ENCODE measurements at regions not wholly inside any gene's neighbourhood (a gene's known extent, or its start where the extent isn't known, plus 50 kb on each side); places are given as distances from the start of the nearest gene placed in this dataset.

DNA sequence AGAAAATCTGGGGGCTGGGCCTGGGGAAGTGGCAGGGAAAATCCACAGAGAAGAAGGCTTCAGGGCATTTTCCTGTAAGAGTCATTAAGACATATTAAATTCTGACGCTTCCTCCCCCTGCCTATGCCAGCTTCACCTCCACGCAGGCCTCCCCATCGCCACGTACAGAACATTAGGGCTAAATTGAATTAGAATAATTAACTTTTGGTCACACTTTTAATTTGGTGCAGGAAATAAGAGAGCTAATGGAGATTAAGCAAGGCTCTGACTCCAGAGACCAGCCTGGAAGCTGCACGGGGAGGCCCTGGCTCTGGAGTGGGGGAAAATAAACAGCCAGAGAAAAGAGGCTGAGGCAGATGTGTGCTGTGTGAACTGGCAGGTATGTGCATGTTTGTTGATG lies 148.0 kb downstream of the CCT6B start:
- Histone ChIP-seq H3K27ac (ENCODE audit: low read length) (no peak overlapping the region), H3K27me3 (replicated peaks in 1 of 2; ENCODE audit: control insufficient read depth in 2 of 2, extremely low read depth in 1 of 2, insufficient read depth in 2 of 2, low read length in 1 of 2) (peaks cover 0 to 13% of the 10 kb centered on the region in 2 experiments), H3K4me3 (ENCODE audit: control insufficient read depth in 1 of 2, extremely low read depth in 1 of 2, low read length in 1 of 2) (no peak overlapping the region), H3K4me1 (ENCODE audit: control insufficient read depth in 1 of 2, extremely low read depth in 1 of 2, insufficient read depth in 2 of 2, low read length in 2 of 2) (no peaks in the 10 kb centered on the region), H3K9me3 (no peaks in the 10 kb centered on the region), H3K36me3 (ENCODE audit: control insufficient read depth in 2 of 2, extremely low read depth in 1 of 2, insufficient read depth in 1 of 2, low read length in 1 of 2) (no peaks in the 10 kb centered on the region)
- no peak overlapping the region for H3K4me3 Mint-ChIP-seq
- POLR2A ChIA-PET, result no interaction called here
- DNase-seq, result no peak
- H3K9me3 Mint-ChIP-seq, result no peaks in the 10 kb centered on the region
- no peak overlapping the region for H3K27ac Mint-ChIP-seq
- ATAC-seq (replicated peaks in 1 of 4), result no peak
- 78% methylated on average over 1 of the region's 5 CpGs for WGBS (ENCODE audit: insufficient coverage)
- peaks cover 4 to 8% of the 10 kb centered on the region in 2 donors for H3K27me3 Mint-ChIP-seq
- CTCF ChIA-PET, result no interaction called here
- no peaks in the 10 kb centered on the region for H3K4me1 Mint-ChIP-seq
- H3K36me3 Mint-ChIP-seq, result no peaks in the 10 kb centered on the region

DNA sequence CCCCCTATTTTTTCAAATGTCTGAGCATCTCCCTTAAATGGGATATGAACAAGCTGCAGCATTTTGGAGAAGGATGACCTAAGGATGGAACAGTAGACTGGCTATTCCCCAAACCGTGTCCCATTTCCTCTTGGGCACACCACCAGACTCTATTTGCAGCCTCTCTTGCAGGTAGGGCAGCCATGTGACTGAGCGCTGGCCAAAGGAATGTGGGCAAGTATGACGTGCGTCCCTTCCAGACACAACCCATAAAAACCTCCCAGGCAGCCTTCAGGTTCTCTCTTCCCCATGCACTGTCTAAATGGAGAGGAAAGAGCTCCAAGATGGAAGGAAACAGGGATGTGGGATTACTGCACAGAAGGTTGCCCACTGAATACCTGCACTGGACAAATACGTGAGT lies 149.7 kb downstream of the CCT6B start:
- H3K27ac Mint-ChIP-seq, result no peak overlapping the region
- ATAC-seq (replicated peaks in 1 of 4), result no peak
- no peak for DNase-seq
- Histone ChIP-seq H3K4me3 (ENCODE audit: control insufficient read depth in 1 of 2, extremely low read depth in 1 of 2, low read length in 1 of 2) (no peak overlapping the region), H3K36me3 (ENCODE audit: control insufficient read depth in 2 of 2, extremely low read depth in 1 of 2, insufficient read depth in 1 of 2, low read length in 1 of 2) (no peaks in the 10 kb centered on the region), H3K4me1 (ENCODE audit: control insufficient read depth in 1 of 2, extremely low read depth in 1 of 2, insufficient read depth in 2 of 2, low read length in 2 of 2) (no peaks in the 10 kb centered on the region), H3K9me3 (no peaks in the 10 kb centered on the region), H3K27ac (ENCODE audit: low read length) (no peak overlapping the region), H3K27me3 (replicated peaks in 1 of 2; ENCODE audit: control insufficient read depth in 2 of 2, extremely low read depth in 1 of 2, insufficient read depth in 2 of 2, low read length in 1 of 2) (peaks cover 2 to 9% of the 10 kb centered on the region in 2 experiments)
- H3K9me3 Mint-ChIP-seq, result no peaks in the 10 kb centered on the region
- no peak overlapping the region for H3K4me3 Mint-ChIP-seq
- ChIA-PET POLR2A (no interaction called here), CTCF (no interaction called here)
- 50% methylated on average over 1 of the region's 5 CpGs for WGBS (ENCODE audit: insufficient coverage)
- no peaks in the 10 kb centered on the region for H3K4me1 Mint-ChIP-seq
- H3K36me3 Mint-ChIP-seq, result no peaks in the 10 kb centered on the region
- peaks cover 6 to 14% of the 10 kb centered on the region in 2 donors for H3K27me3 Mint-ChIP-seq

DNA sequence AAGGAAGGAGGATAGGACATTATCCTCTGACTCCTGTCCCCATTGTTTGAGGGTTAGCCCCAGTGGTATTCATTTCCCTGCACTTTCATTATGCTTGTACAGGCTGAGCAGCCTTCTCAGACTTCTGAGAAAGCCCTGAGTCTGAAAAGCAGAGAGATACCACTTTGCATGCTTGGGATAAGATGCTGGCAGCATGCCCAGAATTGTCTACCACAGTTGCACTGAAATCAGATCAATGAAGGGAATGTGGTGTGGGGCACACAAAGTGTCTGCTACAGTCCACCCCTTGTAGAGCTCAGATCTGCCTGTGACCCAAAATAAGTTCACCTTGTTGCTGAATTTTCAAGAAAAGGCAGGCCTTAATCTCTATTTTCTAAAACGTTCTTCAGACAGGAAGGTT lies 160.6 kb downstream of the CCT6B start:
- ATAC-seq (replicated peaks in 1 of 4), result no peak
- H3K27me3 Mint-ChIP-seq, result peaks cover 19 to 24% of the 10 kb centered on the region in 2 donors
- H3K9me3 Mint-ChIP-seq, result peaks cover 0 to 3% (median 0%) of the 10 kb centered on the region in 3 donors
- H3K4me1 Mint-ChIP-seq, result no peaks in the 10 kb centered on the region
- H3K27me3 ChIP-seq (replicated peaks in 1 of 2; ENCODE audit: control insufficient read depth in 2 of 2, extremely low read depth in 1 of 2, insufficient read depth in 2 of 2, low read length in 1 of 2), result peaks cover 0 to 4% of the 10 kb centered on the region in 2 experiments
- CTCF ChIA-PET, result no interaction called here
- no peaks in the 10 kb centered on the region for H3K36me3 ChIP-seq (ENCODE audit: control insufficient read depth in 2 of 2, extremely low read depth in 1 of 2, insufficient read depth in 1 of 2, low read length in 1 of 2)
- no peaks in the 10 kb centered on the region for H3K36me3 Mint-ChIP-seq
- H3K27ac ChIP-seq (ENCODE audit: low read length), result no peak overlapping the region
- H3K9me3 ChIP-seq, result no peaks in the 10 kb centered on the region
- H3K4me1 ChIP-seq (ENCODE audit: control insufficient read depth in 1 of 2, extremely low read depth in 1 of 2, insufficient read depth in 2 of 2, low read length in 2 of 2), result no peaks in the 10 kb centered on the region
- H3K4me3 ChIP-seq (ENCODE audit: control insufficient read depth in 1 of 2, extremely low read depth in 1 of 2, low read length in 1 of 2), result no peak overlapping the region
- DNase-seq, result no peak
- no peak overlapping the region for H3K27ac Mint-ChIP-seq
- WGBS (ENCODE audit: insufficient coverage), result no CpG with 5 or more reads among the region's 1 CpG
- no peak overlapping the region for H3K4me3 Mint-ChIP-seq
- POLR2A ChIA-PET, result no interaction called here

DNA sequence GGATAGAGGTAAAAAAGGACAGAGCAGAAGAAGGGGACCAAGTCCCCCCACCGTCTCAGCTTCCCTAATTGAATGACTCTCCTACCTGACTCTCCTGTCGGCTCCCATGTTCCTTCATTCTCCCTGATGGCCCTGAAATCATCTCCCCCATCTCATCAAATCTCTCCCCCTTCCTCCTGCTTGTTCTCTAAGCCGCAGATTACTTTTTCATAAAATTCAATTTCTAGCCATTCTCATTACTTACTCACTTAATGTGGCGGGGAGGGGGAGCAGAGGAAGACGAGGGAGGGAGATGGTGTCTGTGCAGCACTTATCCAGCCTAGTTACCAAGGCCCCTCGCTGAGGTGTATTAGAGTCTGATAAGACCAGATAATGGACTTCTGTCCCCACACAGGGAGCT lies 161.5 kb downstream of the CCT6B start:
- ATAC-seq (replicated peaks in 1 of 4) (no peak), DNase-seq (no peak)
- 81% methylated on average over 3 of the region's 6 CpGs for WGBS (ENCODE audit: insufficient coverage)
- ChIA-PET CTCF (no interaction called here), POLR2A (no interaction called here)
- H3K4me1 ChIP-seq (ENCODE audit: control insufficient read depth in 1 of 2, extremely low read depth in 1 of 2, insufficient read depth in 2 of 2, low read length in 2 of 2), result no peaks in the 10 kb centered on the region
- H3K27me3 ChIP-seq (replicated peaks in 1 of 2; ENCODE audit: control insufficient read depth in 2 of 2, extremely low read depth in 1 of 2, insufficient read depth in 2 of 2, low read length in 1 of 2), result peaks cover 0 to 4% of the 10 kb centered on the region in 2 experiments
- H3K4me3 Mint-ChIP-seq, result no peak overlapping the region
- no peaks in the 10 kb centered on the region for H3K4me1 Mint-ChIP-seq
- H3K9me3 ChIP-seq, result no peaks in the 10 kb centered on the region
- H3K4me3 ChIP-seq (ENCODE audit: control insufficient read depth in 1 of 2, extremely low read depth in 1 of 2, low read length in 1 of 2), result no peak overlapping the region
- H3K36me3 ChIP-seq (ENCODE audit: control insufficient read depth in 2 of 2, extremely low read depth in 1 of 2, insufficient read depth in 1 of 2, low read length in 1 of 2), result no peaks in the 10 kb centered on the region
- peaks cover 0 to 3% (median 0%) of the 10 kb centered on the region in 3 donors for H3K9me3 Mint-ChIP-seq
- H3K27ac Mint-ChIP-seq, result no peak overlapping the region
- H3K36me3 Mint-ChIP-seq, result no peaks in the 10 kb centered on the region
- peaks cover 16 to 17% of the 10 kb centered on the region in 2 donors for H3K27me3 Mint-ChIP-seq
- no peak overlapping the region for H3K27ac ChIP-seq (ENCODE audit: low read length)

DNA sequence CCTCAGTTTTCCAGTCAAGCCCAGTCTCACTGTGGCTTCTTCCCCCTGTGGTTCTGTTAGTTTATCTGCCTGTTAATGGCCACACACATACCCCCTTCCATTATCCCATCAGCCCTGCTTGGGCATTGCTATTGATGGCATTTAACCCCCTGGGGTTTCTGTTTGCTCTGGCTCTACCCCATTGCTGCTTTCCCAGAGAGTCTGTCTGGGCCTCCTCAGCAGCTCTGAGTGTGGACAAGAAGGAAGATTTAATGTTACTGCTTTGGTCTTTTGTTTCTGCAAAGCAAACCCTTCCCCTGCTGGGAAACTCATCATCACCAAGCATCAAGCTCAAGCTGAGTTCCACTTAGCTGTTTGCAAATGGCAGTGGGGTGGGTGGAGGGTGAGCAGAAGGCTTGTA lies 162.7 kb downstream of the CCT6B start:
- peaks cover 14 to 15% of the 10 kb centered on the region in 2 donors for H3K27me3 Mint-ChIP-seq
- H3K36me3 Mint-ChIP-seq, result no peaks in the 10 kb centered on the region
- Histone ChIP-seq H3K27ac (ENCODE audit: low read length) (no peak overlapping the region), H3K27me3 (replicated peaks in 1 of 2; ENCODE audit: control insufficient read depth in 2 of 2, extremely low read depth in 1 of 2, insufficient read depth in 2 of 2, low read length in 1 of 2) (peaks cover 0 to 4% of the 10 kb centered on the region in 2 experiments), H3K4me3 (ENCODE audit: control insufficient read depth in 1 of 2, extremely low read depth in 1 of 2, low read length in 1 of 2) (no peak overlapping the region), H3K9me3 (no peaks in the 10 kb centered on the region), H3K4me1 (ENCODE audit: control insufficient read depth in 1 of 2, extremely low read depth in 1 of 2, insufficient read depth in 2 of 2, low read length in 2 of 2) (no peaks in the 10 kb centered on the region), H3K36me3 (ENCODE audit: control insufficient read depth in 2 of 2, extremely low read depth in 1 of 2, insufficient read depth in 1 of 2, low read length in 1 of 2) (no peaks in the 10 kb centered on the region)
- H3K4me1 Mint-ChIP-seq, result no peaks in the 10 kb centered on the region
- peaks cover 0 to 3% (median 0%) of the 10 kb centered on the region in 3 donors for H3K9me3 Mint-ChIP-seq
- no peak overlapping the region for H3K4me3 Mint-ChIP-seq
- H3K27ac Mint-ChIP-seq, result no peak overlapping the region
- DNase-seq, result no peak
- CTCF ChIA-PET, result no interaction called here
- no peak for ATAC-seq (replicated peaks in 1 of 4)
- POLR2A ChIA-PET, result no interaction called here

DNA sequence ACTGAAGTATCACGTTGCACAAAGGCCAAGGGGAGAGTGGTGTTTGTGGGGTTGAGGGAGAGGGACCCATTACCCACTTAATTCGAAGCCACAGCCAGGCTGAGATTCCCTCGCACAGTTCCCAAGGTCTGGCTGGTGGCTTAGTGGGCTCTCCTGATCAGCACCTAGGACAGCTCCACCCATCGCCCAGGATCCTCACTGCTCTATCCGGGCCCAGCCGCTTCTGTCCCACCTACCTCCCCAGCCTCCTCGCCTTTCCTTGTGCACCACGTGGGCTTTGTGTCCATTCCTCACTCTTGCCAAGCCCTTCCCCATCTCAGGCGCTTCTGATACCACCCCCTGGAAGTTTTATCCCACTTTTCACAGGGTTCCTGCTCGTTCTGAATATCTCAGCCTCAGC lies 163.5 kb downstream of the CCT6B start:
- Mint-ChIP-seq H3K27me3 (peaks cover 20 to 21% of the 10 kb centered on the region in 2 donors), H3K4me1 (no peaks in the 10 kb centered on the region), H3K27ac (no peak overlapping the region), H3K9me3 (peaks cover 0 to 3% (median 0%) of the 10 kb centered on the region in 3 donors), H3K36me3 (no peaks in the 10 kb centered on the region), H3K4me3 (no peak overlapping the region)
- no peak for ATAC-seq (replicated peaks in 1 of 4)
- ChIA-PET POLR2A (no interaction called here), CTCF (no interaction called here)
- no peak overlapping the region for H3K27ac ChIP-seq (ENCODE audit: low read length)
- WGBS (ENCODE audit: insufficient coverage), result 13% methylated on average over 8 of the region's 10 CpGs
- no peaks in the 10 kb centered on the region for H3K36me3 ChIP-seq (ENCODE audit: control insufficient read depth in 2 of 2, extremely low read depth in 1 of 2, insufficient read depth in 1 of 2, low read length in 1 of 2)
- H3K27me3 ChIP-seq (replicated peaks in 1 of 2; ENCODE audit: control insufficient read depth in 2 of 2, extremely low read depth in 1 of 2, insufficient read depth in 2 of 2, low read length in 1 of 2), result peaks cover 0 to 6% of the 10 kb centered on the region in 2 experiments
- no peaks in the 10 kb centered on the region for H3K9me3 ChIP-seq
- no peaks in the 10 kb centered on the region for H3K4me1 ChIP-seq (ENCODE audit: control insufficient read depth in 1 of 2, extremely low read depth in 1 of 2, insufficient read depth in 2 of 2, low read length in 2 of 2)
- no peak overlapping the region for H3K4me3 ChIP-seq (ENCODE audit: control insufficient read depth in 1 of 2, extremely low read depth in 1 of 2, low read length in 1 of 2)
- DNase-seq, result peak in 12 of 35 experiments; percentile 2 to 27 (median 8)

DNA sequence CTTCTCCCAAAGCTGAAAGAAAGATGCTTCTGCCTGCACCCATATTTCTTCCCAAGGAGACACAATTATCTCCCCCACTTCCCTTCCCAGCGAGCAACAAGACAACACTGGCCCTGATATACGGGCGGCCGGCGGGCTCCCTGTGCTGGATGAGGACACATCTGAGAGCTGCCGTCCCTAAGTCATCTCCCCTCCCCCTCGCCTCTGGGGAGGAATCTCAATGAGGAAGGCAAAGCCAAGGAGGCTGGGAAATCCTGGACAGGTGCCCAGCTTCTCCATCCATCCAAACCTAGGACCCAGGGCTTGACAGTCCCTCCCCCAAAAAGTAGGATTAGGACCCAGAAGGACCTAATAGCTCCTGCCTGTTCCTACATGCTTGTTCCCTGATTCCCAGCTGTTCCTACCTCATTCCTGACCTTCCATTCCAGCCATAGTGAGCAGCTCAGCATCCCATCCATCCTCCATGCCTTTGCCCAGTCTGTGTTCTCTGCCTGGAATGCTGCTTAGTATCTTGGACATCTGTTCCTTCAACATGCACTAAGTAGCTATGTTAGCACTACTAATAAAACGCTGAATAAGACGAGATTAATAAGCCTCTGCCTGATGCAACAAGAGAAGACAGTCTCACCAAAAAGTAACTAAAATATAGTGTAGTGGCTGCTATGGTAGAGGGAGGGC lies 167.9 kb downstream of the CCT6B start:
- POLR2A ChIA-PET, result no interaction called here
- Histone ChIP-seq H3K36me3 (ENCODE audit: control insufficient read depth in 2 of 2, extremely low read depth in 1 of 2, insufficient read depth in 1 of 2, low read length in 1 of 2) (no peaks in the 10 kb centered on the region), H3K4me1 (ENCODE audit: control insufficient read depth in 1 of 2, extremely low read depth in 1 of 2, insufficient read depth in 2 of 2, low read length in 2 of 2) (no peaks in the 10 kb centered on the region), H3K27me3 (replicated peaks in 1 of 2; ENCODE audit: control insufficient read depth in 2 of 2, extremely low read depth in 1 of 2, insufficient read depth in 2 of 2, low read length in 1 of 2) (peaks cover 0 to 17% of the 10 kb centered on the region in 2 experiments), H3K9me3 (no peaks in the 10 kb centered on the region), H3K27ac (ENCODE audit: low read length) (no peak overlapping the region), H3K4me3 (ENCODE audit: control insufficient read depth in 1 of 2, extremely low read depth in 1 of 2, low read length in 1 of 2) (no peak overlapping the region)
- peaks cover 0 to 3% (median 0%) of the 10 kb centered on the region in 3 donors for H3K9me3 Mint-ChIP-seq
- ATAC-seq (replicated peaks in 1 of 4) (no peak), DNase-seq (no peak)
- H3K4me1 Mint-ChIP-seq, result no peaks in the 10 kb centered on the region
- H3K36me3 Mint-ChIP-seq, result no peaks in the 10 kb centered on the region
- CTCF ChIA-PET, result no interaction called here
- no peak overlapping the region for H3K4me3 Mint-ChIP-seq
- H3K27ac Mint-ChIP-seq, result no peak overlapping the region
- WGBS (ENCODE audit: insufficient coverage), result 48% methylated on average over 6 of the region's 9 CpGs
- peaks cover 19 to 24% of the 10 kb centered on the region in 2 donors for H3K27me3 Mint-ChIP-seq
